Esophagus muscularis mucosa (tissue), 4 donors: ENCODE measurements at regions not wholly inside any gene's neighbourhood (a gene's known extent, or its start where the extent isn't known, plus 50 kb on each side); places are given as distances from the start of the nearest gene placed in this dataset.

Experiments
- EP300 ChIP-seq: sonication (generic); formaldehyde crosslinking; IDR thresholded peaks from one replicate; pipeline ENCODE4 v1.6.1; 2017; ENCODE audit warnings: antibody characterized with exemption
- POLR2A ChIP-seq: fragments of 450-650 bp; IDR thresholded peaks from one replicate; pipeline ENCODE4 v1.6.1; 2017; ENCODE audit warnings: antibody characterized with exemption, moderate library complexity, mild to moderate bottlenecking, low read depth
- POLR2AphosphoS5 ChIP-seq, 2 donors: sonication (generic); formaldehyde crosslinking; IDR thresholded peaks; one replicate each; pipeline ENCODE4 v1.6.1; 2017; ENCODE audit warnings: antibody characterized with exemption in 2 of 2
- TF ChIP-seq, protein P1 (sequence below), 3 experiments: fragments of 200-600 bp in 2 of 3; fragments of 450-650 bp in 1 of 3; sonication (generic) in 2 of 3; IDR thresholded peaks; one replicate each; pipeline ENCODE4 v1.5.1; 2017 to 2019; ENCODE audit warnings: antibody characterized with exemption in 3 of 3, mild to moderate bottlenecking in 2 of 3, moderate library complexity in 1 of 3

DNA sequence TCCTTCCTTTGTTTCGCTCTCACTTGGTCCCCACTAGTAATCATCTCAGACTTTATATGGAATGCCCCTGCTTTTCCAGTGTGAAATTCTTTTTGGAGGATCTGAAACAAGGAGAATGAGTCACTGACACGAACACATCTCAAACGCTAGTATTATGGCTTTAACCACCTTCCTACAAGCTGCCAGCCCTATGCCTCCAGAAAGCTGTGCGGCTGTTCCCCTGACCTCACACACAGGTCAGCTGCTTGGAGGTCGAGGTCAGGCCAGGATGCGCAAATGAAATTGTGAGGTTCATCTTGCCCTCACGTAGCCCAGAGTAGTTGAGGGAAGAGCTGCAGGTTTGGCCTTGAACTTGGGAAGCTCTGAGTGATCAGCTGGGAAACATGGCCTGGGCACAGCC is 449.8 kb downstream of the FGF9 start:
- TF ChIP-seq POLR2A (no peak), EP300 (no peak), POLR2AphosphoS5 (IDR thresholded peaks at IDR 0.05) (no peak)
- TF ChIP-seq, protein P1, sequence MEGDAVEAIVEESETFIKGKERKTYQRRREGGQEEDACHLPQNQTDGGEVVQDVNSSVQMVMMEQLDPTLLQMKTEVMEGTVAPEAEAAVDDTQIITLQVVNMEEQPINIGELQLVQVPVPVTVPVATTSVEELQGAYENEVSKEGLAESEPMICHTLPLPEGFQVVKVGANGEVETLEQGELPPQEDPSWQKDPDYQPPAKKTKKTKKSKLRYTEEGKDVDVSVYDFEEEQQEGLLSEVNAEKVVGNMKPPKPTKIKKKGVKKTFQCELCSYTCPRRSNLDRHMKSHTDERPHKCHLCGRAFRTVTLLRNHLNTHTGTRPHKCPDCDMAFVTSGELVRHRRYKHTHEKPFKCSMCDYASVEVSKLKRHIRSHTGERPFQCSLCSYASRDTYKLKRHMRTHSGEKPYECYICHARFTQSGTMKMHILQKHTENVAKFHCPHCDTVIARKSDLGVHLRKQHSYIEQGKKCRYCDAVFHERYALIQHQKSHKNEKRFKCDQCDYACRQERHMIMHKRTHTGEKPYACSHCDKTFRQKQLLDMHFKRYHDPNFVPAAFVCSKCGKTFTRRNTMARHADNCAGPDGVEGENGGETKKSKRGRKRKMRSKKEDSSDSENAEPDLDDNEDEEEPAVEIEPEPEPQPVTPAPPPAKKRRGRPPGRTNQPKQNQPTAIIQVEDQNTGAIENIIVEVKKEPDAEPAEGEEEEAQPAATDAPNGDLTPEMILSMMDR (IDR thresholded peaks at IDR 0.05), result no peak
